GM12872 (cell line): ENCODE measurements at regions not wholly inside any gene's neighbourhood (a gene's known extent, or its start where the extent isn't known, plus 50 kb on each side); places are given as distances from the start of the nearest gene placed in this dataset.

Experiments
- TF ChIP-seq, protein P1 (sequence below): IDR thresholded peaks from 3 replicates; pipeline ENCODE4 v1.5.1; 2011; ENCODE audit warnings: low read depth, mild to moderate bottlenecking, low read length, moderate library complexity; ENCODE audit not compliant: insufficient read depth

DNA sequence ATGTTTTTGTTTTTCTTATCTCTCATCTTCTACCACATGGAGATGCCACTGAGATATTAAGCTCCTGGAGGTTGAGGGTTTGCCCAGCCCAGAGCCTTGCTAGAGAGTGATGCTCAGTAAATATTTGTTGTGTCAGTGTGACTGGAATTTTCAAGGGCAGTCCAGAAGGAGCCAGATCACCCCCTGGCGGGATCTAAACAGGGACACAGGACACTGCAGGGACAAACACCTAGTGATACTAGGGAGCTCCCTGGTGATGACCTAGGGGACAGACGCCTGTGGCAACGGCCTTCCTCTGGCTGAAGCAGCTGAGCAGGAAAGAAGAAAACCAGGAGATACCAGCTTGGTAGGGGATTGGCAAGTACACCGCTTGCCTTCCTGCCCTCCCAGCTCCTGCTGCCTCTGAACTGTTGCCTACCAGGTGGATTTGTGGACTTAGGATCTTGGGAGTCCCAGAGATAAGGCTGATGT is 714.4 kb upstream of the TBX3 start:
- TF ChIP-seq, protein P1, sequence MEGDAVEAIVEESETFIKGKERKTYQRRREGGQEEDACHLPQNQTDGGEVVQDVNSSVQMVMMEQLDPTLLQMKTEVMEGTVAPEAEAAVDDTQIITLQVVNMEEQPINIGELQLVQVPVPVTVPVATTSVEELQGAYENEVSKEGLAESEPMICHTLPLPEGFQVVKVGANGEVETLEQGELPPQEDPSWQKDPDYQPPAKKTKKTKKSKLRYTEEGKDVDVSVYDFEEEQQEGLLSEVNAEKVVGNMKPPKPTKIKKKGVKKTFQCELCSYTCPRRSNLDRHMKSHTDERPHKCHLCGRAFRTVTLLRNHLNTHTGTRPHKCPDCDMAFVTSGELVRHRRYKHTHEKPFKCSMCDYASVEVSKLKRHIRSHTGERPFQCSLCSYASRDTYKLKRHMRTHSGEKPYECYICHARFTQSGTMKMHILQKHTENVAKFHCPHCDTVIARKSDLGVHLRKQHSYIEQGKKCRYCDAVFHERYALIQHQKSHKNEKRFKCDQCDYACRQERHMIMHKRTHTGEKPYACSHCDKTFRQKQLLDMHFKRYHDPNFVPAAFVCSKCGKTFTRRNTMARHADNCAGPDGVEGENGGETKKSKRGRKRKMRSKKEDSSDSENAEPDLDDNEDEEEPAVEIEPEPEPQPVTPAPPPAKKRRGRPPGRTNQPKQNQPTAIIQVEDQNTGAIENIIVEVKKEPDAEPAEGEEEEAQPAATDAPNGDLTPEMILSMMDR = no peak

GRCh38 chr12:115396567-115396966 is 712.6 kb upstream of the TBX3 start:
- TF ChIP-seq, protein P1 = no peak

DNA sequence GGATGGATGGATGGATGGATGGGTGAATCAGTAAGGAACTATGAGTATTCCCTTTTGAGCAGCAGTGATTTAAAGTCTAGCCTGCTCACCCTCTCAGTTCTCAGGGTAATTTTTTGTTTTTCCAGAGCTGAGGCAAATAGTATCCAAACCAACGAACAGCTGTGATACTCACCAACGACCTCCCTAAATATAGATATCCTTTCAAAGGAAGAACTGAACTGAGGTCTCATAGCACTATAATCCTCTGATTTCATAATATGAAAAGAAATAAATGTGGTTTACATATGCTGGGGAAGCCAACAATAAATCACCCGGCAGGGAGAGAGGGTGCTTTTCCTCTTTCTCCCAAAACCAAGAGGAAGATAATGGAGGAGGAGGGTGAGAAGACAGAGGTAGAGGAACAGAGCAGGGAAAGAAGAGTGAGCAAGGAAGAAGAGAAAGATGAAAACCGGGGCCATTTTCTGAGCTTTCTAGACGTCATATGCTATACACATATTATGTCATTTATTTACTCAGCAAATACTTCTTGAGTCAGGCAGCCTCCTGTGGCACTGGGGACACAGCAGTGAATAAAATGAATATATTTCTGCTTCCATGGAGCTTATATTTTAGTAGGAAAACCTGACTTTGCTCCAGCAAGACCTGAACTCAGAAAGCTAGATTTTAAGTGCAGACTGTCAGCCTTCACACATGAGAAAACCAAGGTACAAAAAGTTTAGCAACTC is 710.7 kb upstream of the TBX3 start:
- TF ChIP-seq, protein P1 = no peak

GRCh38 chr12:115388139-115388538 is 704.2 kb upstream of the TBX3 start:
- TF ChIP-seq, protein P1 = no peak

DNA sequence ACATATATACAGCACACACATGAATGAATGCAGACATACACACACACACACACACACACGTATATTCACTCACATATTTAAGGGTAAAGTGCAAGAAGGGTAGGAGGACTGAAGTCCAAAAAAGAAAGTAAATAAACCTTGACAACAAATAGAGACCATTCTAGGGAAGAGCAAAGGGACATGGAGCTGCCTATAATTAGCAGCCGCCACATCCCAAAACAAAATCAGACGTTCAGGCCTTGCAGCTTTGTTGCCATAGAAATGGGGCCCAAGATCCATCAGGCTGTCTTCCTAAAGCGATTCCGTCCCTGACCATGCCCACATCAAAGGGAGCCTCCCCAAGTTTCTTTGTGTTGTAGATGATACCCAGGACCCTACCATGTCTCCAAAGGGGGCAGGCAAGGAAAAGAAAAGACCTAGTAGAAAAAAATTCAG is 703.5 kb upstream of the TBX3 start:
- TF ChIP-seq, protein P1 = no peak

- TF ChIP-seq, protein P1 = no peak
Observed at GRCh38 chr12:115386946-115387345, 703.0 kb upstream of the TBX3 start.

GRCh38 chr12:115385141-115385540 is 701.2 kb upstream of the TBX3 start:
- TF ChIP-seq, protein P1 = no peak
